Fibroblast of the aortic adventitia (primary cell): ENCODE measurements at regions not wholly inside any gene's neighbourhood (a gene's known extent, or its start where the extent isn't known, plus 50 kb on each side); places are given as distances from the start of the nearest gene placed in this dataset.

Source experiments
- DNase-seq: peaks from one replicate; pipeline ENCODE4 v3.0.0-alpha.2; 2010; ENCODE audit warnings: low read depth
- H3K4me3 ChIP-seq: 2 replicates; pipeline ENCODE4 v1.5.1; 2011; ENCODE audit warnings: low read depth, mild to moderate bottlenecking, control low read depth, low read length, moderate library complexity
- TF ChIP-seq, protein P1 (sequence below): IDR thresholded peaks from 2 replicates; pipeline ENCODE4 v1.5.1; 2011; ENCODE audit warnings: mild to moderate bottlenecking, low read length, control low read depth, inconsistent platforms; ENCODE audit not compliant: insufficient read depth

DNA sequence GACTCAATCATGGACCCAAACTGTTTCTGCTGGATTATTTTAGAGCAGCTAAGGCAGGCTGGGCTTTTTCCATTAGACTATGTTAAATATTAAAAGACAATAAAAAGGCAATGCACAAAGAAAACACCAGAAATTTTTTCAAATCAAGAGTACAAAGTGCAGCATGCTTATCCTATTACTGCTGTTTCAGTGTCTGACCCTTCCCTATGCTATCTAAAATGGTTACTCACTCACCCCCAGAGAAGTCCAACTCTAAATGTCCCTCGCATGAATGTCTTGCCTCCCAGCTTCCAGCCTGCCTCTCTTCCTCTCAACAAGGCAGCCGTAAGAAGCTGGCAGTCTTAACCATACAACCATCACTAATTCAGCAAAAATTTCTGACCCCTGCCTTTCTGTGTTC, 108.7 kb upstream of the SYT6 start:
- no peak for DNase-seq
- TF ChIP-seq, protein P1, sequence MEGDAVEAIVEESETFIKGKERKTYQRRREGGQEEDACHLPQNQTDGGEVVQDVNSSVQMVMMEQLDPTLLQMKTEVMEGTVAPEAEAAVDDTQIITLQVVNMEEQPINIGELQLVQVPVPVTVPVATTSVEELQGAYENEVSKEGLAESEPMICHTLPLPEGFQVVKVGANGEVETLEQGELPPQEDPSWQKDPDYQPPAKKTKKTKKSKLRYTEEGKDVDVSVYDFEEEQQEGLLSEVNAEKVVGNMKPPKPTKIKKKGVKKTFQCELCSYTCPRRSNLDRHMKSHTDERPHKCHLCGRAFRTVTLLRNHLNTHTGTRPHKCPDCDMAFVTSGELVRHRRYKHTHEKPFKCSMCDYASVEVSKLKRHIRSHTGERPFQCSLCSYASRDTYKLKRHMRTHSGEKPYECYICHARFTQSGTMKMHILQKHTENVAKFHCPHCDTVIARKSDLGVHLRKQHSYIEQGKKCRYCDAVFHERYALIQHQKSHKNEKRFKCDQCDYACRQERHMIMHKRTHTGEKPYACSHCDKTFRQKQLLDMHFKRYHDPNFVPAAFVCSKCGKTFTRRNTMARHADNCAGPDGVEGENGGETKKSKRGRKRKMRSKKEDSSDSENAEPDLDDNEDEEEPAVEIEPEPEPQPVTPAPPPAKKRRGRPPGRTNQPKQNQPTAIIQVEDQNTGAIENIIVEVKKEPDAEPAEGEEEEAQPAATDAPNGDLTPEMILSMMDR = no peak

DNA sequence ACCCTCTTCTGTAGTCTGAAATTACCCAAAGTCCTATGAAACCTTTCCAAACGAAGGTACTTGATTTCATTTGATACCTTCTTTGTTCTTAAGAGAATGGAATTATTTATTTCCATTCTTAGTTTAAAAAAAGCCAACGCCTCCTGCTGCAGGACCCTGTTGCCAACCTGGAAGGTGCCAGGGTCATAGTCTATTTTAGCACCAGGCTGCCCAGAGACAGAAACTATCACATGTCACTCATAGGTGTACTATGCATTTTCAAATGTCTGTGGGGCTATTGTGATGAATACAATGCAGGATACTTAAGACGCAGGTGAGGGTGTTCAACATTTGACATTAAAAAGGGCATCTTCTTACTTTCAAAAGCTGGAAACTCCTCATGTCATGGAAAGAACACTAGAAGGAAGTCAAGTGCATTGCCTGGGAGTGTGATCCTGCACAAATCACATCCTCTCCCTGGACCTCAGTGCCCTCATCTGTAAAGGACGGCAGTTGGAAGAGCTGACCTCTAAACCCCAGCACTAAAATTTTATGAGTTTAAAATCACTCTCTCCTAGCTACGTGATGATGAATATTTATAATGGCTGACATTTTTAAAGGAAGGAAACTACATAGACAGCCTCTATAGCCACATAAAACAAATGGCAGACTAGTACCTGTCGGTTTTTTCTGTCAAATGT, 107.3 kb upstream of the SYT6 start:
- no peak overlapping the region for H3K4me3 ChIP-seq
- no peak for DNase-seq

More for the DNA sequence above, 108.7 kb upstream of the SYT6 start:
- no peak overlapping the region for H3K4me3 ChIP-seq

DNA sequence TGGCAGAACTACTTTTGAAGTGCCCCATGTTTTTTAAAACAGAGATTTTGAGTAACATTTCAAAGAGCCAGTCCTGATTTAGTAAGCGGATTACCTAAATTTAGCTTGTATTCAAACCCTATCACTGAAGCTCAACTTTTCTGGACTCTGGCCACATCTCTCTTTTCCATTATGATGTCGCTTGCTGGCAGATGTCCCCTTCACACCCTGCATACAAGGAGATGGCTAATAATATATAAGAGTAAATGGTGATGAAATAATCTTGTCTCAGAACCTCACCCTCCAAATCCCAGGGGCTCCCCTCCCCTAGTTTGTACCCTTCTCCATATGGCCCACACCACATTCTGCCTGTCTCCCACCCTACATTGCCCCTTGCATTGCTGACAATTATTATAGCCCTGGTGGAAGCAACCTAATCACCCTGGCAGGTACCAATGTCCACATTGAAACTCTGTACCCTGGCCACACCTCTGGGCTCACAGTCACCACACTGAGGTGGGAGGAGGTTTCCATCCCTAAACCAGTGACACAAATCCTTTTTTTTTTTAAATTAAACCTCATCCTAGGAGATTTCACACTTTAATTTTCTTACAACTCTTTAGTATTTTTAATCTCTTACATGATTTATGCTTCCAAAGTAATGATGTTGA, 106.0 kb upstream of the SYT6 start:
- H3K4me3 ChIP-seq = no peak overlapping the region
- no peak for DNase-seq
- TF ChIP-seq, protein P1 = no peak

More for the DNA sequence above, 107.3 kb upstream of the SYT6 start:
- TF ChIP-seq, protein P1 = no peak

DNA sequence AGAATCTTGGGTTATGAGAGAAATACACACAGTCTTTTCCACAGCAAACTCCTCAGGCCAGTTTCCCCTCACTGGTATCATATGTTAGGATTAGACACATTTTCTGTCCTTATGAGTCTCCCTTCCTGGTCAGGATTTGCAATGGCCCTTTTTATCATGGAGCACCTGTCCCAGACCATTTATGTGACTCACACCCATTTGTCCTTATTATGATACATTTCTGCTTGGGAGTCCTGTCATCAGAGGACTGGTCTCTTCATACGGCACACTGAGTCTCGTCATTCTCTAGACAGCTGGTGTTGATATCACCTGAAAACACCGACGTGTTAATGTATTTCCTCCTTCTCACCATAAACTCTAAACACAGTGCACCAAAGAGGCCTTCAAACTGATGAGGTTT, 105.0 kb upstream of the SYT6 start:
- no peak for DNase-seq
- no peak overlapping the region for H3K4me3 ChIP-seq

DNA sequence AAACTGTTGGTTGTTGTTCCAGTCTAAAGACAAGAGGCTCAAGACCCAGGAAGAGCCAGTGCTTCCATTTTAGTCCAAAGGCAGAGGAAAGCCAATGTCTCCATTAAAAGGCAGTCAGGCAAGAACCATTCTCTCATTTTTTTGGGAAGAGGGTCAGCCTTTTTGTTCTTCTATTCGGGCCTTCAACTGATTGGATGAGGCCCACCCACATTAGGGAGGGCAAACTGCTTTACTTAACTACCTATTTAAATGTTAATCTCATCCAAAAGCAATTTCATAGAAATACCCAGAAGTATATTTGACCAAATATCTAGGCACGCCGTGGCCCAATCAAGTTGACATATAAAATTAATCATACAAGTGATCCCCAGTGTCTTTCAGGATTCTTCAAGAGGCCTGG, 104.4 kb upstream of the SYT6 start:
- DNase-seq = no peak
- no peak overlapping the region for H3K4me3 ChIP-seq
- TF ChIP-seq, protein P1 = no peak

More for the DNA sequence above, 105.0 kb upstream of the SYT6 start:
- TF ChIP-seq, protein P1 = no peak

DNA sequence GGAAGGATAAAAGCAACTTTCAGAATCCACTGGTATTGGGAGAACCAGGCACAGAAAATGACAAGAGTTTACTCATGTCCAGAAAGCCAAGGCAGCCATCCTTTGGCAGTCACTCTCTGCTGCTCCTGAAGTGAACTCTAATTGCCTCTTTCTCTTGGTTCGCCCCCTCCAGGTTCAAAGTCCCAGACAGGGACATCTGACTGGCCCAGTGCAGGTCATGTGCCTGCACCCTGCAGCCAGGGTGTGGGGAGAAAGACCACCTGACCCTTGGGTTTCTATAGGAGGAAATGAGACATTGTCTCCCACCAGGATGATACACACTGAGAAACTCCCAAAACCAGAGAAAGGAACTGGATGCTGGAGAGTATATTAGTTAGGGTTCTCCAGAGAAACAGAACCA, 103.9 kb upstream of the SYT6 start:
- DNase-seq = no peak
- TF ChIP-seq, protein P1 = no peak
- H3K4me3 ChIP-seq = no peak overlapping the region

DNA sequence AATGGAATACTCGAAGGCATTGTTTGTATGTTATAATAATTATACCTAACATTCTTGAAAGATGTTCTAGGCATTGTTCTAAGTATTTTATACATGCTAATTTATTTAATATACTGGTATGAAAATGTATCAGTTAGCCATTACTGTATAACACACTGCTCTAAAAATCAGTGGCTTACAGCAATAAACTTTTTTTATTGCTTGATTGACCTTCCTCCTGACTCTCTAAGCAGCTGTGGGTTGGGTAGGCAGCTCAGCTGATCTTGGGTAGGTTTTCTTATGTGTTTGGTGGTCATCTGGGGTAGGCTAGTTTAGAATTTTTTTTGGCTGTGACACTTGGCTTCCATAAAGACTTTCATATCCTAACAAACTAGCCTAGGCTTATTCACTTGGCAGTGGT, 100.2 kb upstream of the SYT6 start:
- H3K4me3 ChIP-seq = no peak overlapping the region
- DNase-seq = no peak
- TF ChIP-seq, protein P1 = no peak
